ENCODE measurements at regions not wholly inside any gene's neighbourhood (a gene's known extent, or its start where the extent isn't known, plus 50 kb on each side); places are given as distances from the start of the nearest gene placed in this dataset.
"Not testable (repeated sequence)": the region's sequence is repeated elsewhere in the genome, so short reads cannot be mapped to it uniquely, and the experiment has no call there.

DNA sequence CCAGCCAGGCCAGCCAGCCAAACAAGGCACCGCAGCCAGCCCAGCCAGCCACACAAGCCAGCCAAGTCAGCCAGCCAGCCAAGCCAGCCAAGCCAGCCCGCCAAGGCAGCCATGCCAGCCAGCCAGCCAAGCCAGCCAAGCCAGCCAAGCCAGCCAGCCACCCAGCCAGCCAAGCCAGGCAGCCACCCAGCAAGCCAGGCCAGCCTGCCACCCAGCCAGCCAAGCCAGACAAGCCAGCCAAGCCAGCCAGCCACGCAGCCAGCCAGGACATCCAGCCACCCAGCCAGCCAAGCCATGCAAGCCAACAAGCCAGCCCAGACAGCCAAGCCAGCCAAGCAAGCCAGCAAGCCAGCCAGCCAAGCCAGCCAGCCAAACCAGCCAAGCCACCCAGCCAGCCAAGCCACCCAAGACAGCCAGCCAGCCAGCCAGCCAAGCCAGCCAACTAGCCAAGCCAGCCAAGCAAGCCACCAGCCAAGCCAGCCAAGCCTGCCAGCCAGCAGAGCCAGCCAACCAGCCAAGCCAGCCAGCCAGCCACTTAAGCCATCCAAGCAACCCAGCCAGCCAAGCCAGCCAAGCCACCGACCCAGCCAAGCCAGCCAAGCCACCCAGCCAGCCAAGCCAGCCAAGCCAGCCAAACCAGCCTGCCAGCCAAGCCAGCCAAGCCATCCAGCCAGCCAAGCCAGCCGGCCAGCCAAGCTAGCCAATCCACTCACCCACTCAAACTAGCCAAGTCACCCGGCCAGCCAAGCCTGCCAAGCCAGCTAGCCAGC is 341.3 kb upstream of the PLGLB2 start:
- DNase-seq (ENCODE audit: low read depth in 2 of 2, low spot score in 1 of 2): not testable (repeated sequence)

DNA sequence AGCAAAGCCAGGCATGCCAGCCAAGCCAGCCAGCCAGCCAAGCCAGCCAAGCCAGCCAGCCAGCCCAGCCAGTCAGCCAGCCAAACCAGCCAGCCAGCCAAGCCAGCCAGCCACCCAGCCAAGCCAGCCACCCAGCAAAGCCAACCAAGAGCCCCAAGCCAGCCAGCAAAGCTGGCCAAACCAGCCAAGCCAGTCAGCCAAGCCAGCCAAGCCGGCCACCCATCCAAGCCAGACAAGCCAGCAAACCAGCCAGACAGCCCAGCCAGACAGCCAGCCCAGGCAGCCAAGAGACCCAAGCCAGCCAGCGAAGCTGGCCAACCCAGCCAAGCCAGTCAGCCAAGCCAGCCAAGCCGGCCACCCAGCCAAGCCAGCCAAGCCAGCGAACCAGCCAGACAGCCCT is 338.3 kb upstream of the PLGLB2 start:
- DNase-seq (ENCODE audit: low read depth in 2 of 2, low spot score in 1 of 2): not testable (repeated sequence)

DNA sequence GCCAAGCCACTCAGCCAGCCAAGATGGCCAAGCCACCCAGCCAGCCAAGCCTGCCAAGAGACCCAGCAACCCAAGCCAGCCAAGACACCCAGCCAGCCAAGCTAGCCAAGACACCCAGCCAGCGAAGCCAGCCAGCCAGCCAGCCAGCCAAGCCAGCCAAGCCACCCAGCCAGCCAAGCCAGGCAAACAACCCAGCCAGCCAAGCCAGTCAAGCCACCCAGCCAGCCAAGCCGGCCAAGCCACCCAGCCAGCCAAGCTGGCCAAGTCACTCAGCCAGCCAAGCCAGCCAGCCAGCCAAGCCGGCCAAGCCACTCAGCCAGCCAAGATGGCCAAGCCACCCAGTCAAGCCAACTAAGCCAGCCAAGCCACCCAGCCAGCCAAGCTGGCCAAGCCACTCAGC is 337.5 kb upstream of the PLGLB2 start:
- not testable (repeated sequence) for DNase-seq (ENCODE audit: low read depth in 2 of 2, low spot score in 1 of 2)

DNA sequence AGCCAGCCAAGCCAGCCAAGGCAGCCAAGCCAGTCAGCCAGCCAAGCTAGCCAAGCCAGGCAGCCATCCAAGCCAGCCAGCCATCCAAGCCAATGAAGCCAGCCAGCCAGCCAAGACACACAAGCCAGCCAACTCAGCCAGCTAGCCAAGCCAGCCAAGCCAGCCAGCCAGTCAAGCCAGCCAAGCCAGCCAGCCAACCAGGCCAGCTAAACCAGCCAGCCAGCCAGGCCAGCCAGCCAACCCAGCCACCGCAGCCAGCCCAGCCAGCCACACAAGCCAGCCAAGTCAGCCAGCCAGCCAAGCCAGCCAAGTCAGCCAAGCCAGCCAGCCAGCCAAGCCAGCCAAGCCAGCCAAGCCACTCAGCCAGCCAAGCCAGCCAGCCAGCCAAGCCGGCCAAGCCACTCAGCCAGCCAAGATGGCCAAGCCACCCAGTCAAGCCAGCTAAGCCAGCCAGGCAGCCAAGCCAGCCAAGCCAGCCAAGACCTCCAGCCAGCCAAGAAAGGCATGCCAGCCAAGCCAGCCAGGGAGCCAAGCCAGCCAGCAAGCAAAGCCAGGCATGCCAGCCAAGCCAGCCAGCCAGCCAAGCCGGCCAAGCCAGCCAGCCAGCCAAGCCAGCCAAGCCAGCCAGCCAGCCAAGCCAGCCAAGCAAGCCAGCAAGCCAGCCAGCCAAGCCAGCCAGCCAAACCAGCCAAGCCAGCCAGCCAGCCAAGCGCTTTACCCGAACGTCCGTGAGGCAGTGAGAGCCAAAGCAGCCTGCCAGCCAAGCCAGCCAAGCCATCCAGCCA is 335.7 kb upstream of the PLGLB2 start:
- not testable (repeated sequence) for DNase-seq (ENCODE audit: low read depth in 2 of 2, low spot score in 1 of 2)

DNA sequence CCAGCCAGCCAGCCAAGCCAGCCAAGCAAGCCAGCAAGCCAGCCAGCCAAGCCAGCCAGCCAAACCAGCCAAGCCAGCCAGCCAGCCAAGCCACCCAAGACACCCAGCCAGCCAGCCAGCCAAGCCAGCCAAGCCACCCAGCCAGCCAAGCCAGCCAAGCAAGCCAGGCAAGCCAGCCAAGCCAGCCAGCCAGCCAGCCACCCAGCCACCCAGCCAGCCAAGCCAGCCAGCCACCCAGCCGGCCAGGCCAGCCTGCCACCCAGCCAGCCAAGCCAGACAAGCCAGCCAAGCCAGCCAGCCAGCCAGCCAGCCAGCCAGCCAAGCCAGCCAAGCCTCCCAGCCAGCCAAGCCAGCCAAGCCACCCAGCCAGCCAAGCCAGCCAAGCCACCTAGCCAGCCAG is 333.6 kb upstream of the PLGLB2 start:
- not testable (repeated sequence) for DNase-seq (ENCODE audit: low read depth in 2 of 2, low spot score in 1 of 2)

DNA sequence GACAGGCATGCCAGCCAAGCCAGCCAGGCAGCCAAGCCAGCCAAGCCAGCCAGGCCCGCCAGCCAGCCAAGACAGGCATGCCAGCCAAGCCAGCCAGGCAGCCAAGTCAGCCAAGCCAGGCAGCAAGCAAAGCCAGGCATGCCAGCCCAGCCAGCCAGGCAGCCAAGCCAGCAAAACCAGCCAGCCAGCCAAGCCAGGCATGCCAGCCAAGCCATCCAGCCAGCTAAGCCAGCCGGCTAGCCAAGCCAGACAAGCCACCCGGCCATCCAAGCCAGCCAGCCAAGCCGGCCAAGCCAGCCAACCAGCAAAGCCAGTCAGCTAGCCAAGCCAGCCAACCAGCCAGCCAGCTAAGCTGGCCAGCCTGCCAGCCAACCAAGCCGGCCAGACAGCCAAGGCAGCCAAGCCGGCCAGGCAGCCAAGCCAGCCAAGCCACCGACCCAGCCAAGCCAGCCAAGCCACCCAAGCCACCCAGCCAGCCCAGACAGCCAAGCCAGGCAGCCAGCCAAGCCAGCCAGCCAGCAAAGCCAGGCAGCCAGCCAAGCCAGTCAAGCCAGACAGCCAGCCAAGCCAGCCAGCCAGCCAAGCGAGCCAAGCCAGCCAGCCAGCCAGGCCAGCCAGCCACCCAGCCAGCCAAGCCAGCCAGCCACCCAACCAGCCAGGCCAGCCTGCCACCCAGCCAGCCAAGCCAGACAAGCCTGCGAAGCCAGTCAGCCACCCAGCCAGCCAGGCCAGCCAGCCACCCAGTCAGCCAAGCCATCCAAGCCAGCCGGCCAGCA is 332.9 kb upstream of the PLGLB2 start:
- not testable (repeated sequence) for DNase-seq (ENCODE audit: low read depth in 2 of 2, low spot score in 1 of 2)

DNA sequence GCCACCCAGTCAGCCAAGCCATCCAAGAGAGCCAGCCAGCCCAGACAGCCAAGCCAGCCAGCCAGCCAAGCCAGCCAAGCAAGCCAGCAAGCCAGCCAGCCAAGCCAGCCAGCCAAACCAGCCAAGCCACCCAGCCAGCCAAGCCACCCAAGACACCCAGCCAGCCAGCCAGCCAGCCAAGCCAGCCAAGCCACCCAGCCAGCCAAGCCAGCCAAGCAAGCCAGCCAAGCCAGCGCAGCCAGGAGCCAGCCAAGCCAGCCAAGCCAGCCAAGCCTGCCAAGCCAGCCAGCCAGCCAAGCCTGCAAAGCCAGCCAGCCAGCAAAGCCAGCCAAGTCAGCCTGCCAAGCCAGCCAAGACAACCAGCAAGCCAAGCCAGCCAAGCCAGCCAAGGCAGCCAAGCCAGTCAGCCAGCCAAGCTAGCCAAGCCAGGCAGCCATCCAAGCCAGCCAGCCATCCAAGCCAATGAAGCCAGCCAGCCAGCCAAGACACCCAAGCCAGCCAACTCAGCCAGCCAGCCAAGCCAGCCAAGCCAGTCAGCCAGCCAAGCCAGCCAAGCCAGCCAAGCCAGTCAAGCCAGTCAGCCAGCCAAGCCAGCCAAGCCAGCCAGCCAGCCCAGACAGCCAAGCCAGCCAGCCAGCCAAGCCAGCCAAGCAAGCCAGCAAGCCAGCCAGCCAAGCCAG is 332.2 kb upstream of the PLGLB2 start:
- DNase-seq (ENCODE audit: low read depth in 2 of 2, low spot score in 1 of 2): not testable (repeated sequence)

DNA sequence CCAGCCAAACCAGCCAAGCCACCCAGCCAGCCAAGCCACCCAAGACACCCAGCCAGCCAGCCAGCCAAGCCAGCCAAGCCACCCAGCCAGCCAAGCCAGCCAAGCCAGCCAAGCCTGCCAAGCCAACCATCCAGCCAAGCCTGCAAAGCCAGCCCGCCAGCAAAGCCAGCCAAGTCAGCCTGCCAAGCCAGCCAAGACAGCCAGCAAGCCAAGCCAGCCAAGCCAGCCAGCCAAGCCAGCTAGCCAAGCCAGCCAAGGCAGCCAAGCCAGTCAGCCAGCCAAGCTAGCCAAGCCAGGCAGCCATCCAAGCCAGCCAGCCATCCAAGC is 331.7 kb upstream of the PLGLB2 start:
- not testable (repeated sequence) for DNase-seq (ENCODE audit: low read depth in 2 of 2, low spot score in 1 of 2)

DNA sequence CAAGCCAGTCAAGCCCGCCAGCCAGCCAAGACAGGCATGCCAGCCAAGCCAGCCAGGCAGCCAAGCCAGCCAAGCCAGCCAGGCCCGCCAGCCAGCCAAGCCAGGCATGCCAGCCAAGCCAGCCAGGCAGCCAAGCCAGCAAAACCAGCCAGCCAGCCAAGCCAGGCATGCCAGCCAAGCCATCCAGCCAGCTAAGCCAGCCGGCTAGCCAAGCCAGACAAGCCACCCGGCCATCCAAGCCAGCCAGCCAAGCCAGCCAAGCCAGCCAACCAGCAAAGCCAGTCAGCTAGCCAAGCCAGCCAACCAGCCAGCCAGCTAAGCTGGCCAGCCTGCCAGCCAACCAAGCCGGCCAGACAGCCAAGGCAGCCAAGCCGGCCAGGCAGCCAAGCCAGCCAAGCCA is 330.7 kb upstream of the PLGLB2 start:
- not testable (repeated sequence) for DNase-seq (ENCODE audit: low read depth in 2 of 2, low spot score in 1 of 2)

DNA sequence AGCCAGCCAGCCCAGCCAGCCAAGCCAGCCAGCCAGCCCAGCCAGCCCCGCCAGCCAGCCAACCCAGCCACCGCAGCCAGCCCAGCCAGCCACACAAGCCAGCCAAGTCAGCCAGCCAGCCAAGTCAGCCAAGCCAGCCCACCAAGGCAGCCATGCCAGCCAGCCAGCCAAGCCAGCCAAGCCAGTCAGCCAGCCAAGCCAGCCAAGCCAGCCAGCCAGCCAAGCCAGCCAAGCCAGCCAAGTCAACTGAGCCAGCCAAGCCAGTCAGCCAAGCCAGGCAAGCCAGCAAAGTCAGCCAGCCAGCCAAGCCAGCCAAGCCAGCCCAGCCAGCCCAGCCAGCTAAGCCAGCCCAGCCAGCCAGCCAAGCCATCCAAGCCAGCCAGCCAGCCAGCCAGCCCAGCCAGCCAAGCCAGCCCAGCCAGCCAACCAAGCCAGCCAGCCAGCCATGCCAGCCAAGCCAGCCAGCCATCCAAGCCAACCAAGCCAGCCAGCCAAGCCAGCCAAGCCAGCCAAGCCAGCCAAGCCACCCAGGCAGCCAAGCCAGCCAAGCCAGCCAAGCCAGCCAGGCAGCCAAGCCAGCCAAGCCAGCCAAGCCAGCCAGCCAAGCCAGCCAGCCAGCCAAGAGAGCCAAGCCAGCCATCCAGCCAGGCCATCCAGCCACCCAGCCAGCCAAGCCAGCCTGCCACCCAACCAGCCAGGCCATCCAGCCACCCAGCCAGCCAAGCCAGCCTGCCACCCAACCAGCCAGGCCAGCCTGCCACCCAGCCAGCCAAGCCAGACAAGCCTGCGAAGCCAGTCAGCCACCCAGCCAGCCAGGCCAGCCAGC is 329.9 kb upstream of the PLGLB2 start:
- DNase-seq (ENCODE audit: low read depth in 2 of 2, low spot score in 1 of 2): not testable (repeated sequence)

DNA sequence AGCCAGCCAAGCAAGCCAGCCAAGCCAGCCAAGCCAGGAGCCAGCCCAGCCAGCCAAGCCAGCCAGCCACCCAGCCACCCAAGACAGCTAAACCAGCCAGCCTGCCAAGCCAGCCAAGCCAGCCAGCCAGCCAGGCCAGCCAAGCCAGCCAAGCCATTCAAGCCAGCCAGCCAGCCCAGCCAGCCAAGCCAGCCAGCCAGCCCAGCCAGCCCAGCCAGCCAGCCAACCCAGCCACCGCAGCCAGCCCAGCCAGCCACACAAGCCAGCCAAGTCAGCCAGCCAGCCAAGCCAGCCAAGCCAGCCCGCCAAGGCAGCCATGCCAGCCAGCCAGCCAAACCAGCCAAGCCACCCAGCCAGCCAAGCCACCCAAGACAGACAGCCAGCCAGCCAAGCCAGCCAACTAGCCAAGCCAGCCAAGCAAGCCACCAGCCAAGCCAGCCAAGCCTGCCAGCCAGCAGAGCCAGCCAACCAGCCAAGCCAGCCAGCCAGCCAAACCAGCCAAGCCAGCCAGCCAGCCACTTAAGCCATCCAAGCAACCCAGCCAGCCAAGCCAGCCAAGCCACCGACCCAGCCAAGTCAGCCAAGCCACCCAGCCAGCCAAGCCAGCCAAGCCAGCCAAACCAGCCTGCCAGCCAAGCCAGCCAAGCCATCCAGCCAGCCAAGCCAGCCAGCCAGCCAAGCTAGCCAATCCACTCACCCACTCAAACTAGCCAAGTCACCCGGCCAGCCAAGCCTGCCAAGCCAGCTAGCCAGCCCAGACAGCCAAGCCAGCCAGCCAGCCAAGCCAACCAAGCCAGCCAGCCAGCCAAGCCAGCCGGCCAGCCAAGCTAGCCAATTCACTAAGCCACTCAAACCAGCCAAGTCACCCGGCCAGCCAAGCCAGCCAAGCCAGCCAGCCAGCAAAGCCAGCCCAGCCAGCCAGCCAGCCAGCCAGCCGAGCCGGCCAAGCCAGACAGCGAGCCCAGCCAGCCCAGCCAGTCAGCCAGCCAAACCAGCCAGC is 328.8 kb upstream of the PLGLB2 start:
- DNase-seq (ENCODE audit: low read depth in 2 of 2, low spot score in 1 of 2): not testable (repeated sequence)

DNA sequence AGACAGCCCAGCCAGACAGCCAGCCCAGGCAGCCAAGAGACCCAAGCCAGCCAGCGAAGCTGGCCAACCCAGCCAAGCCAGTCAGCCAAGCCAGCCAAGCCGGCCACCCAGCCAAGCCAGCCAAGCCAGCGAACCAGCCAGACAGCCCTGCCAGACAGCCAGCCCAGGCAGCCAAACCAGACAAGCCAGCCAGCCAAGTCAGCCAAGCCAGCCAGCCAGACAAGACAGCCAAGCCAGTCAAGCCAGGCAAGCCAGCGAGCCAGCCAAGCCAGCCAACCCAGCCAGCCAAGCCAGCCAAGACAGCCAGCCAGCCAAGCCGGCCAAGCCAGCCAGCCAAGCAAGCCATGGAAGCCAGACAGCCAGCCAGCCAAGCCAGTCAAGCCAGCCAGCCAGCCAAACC is 327.9 kb upstream of the PLGLB2 start:
- DNase-seq (ENCODE audit: low read depth in 2 of 2, low spot score in 1 of 2): not testable (repeated sequence)

DNA sequence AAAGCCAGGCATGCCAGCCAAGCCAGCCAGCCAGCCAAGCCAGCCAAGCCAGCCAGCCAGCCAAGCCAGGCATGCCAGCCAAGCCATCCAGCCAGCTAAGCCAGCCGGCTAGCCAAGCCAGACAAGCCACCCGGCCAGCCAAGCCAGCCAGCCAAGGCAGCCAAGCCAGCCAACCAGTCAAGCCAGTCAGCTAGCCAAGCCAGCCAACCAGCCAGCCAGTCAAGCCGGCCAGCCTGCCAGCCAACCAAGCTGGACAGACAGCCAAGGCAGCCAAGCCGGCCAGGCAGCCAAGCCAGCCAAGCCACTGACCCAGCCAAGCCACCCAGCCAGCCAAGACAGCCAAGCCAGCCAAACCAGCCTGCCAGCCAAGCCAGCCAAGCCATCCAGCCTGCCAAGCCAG is 326.9 kb upstream of the PLGLB2 start:
- DNase-seq (ENCODE audit: low read depth in 2 of 2, low spot score in 1 of 2): not testable (repeated sequence)

DNA sequence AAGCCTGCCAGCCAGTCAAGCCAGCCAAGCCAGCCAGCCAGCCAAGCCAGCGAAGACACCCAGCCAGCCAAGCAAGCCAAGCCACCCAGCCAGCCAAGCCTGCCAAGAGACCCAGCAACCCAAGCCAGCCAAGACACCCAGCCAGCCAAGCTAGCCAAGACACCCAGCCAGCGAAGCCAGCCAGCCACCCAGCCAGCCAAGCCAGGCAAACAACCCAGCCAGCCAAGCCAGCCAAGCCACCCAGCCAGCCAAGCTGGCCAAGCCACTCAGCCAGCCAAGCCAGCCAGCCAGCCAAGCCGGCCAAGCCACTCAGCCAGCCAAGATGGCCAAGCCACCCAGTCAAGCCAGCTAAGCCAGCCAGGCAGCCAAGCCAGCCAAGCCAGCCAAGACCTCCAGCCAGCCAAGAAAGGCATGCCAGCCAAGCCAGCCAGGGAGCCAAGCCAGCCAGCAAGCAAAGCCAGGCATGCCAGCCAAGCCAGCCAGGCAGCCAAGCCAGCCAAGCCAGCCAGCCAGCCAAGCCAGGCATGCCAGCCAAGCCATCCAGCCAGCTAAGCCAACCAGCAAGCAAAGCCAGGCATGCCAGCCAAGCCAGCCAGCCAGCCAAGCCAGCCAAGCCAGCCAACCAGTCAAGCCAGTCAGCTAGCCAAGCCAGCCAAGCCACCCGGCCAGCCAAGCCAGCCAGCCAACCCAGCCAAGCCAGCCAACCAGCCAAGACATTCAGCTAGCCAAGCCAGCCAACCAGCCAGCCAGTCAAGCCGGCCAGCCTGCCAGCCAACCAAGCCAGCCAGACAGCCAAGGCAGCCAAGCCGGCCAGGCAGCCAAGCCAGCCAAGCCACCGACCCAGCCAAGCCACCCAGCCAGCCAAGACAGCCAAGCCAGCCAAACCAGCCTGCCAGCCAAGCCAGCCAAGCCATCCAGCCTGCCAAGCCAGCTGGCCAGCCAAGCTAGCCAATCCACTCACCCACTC is 323.8 kb upstream of the PLGLB2 start:
- not testable (repeated sequence) for DNase-seq (ENCODE audit: low read depth in 2 of 2, low spot score in 1 of 2)

DNA sequence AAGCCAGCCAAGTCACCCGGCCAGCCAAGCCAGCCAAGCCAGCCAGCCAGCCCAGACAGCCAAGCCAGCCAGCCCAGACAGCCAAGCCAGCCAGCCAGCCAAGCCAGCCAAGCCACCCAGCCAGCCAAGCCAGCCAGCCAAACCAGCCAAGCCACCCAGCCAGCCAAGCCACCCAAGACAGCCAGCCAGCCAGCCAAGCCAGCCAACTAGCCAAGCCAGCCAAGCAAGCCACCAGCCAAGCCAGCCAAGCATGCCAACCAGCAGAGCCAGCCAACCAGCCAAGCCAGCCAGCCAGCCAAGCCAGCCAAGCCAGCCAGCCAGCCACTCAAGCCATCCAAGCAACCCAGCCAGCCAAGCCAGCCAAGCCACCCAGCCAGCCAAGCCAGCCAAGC is 323.1 kb upstream of the PLGLB2 start:
- not testable (repeated sequence) for DNase-seq (ENCODE audit: low read depth in 2 of 2, low spot score in 1 of 2)

DNA sequence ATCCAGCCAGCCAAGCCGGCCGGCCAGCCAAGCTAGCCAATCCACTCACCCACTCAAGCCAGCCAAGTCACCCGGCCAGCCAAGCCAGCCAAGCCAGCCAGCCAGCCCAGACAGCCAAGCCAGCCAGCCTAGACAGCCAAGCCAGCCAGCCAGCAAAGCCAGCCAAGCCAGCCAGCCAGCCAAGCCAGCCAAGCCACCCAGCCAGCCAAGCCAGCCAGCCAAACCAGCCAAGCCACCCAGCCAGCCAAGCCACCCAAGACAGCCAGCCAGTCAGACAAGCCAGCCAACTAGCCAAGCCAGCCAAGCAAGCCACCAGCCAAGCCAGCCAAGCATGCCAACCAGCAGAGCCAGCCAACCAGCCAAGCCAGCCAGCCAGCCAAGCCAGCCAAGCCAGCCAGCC is 322.7 kb upstream of the PLGLB2 start:
- DNase-seq (ENCODE audit: low read depth in 2 of 2, low spot score in 1 of 2): not testable (repeated sequence)

DNA sequence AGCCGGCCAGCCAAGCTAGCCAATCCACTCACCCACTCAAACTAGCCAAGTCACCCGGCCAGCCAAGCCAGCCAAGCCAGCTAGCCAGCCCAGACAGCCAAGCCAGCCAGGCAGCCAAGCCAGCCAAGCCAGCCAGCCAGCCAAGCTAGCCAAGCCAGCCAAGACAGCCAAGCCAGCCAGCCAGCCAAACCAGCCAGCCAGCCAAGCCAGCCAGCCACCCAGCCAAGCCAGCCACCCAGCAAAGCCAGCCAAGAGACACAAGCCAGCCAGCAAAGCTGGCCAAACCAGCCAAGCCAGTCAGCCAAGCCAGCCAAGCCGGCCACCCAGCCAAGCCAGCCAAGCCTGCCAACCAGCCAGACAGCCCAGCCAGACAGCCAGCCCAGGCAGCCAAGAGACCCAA is 322.2 kb upstream of the PLGLB2 start:
- not testable (repeated sequence) for DNase-seq (ENCODE audit: low read depth in 2 of 2, low spot score in 1 of 2)
